SIG-M5 treated with dmso at 0.1 percent for 504 hours (cell line): ENCODE measurements at regions not wholly inside any gene's neighbourhood (a gene's known extent, or its start where the extent isn't known, plus 50 kb on each side); places are given as distances from the start of the nearest gene placed in this dataset.
"Not testable (repeated sequence)": the region's sequence is repeated elsewhere in the genome, so short reads cannot be mapped to it uniquely, and the experiment has no call there.

Source experiments
- DNase-seq: peaks from one replicate; lab custom pipeline; 2025; ENCODE audit not compliant: unreplicated experiment; lab: John Stamatoyannopoulos, UW

DNA sequence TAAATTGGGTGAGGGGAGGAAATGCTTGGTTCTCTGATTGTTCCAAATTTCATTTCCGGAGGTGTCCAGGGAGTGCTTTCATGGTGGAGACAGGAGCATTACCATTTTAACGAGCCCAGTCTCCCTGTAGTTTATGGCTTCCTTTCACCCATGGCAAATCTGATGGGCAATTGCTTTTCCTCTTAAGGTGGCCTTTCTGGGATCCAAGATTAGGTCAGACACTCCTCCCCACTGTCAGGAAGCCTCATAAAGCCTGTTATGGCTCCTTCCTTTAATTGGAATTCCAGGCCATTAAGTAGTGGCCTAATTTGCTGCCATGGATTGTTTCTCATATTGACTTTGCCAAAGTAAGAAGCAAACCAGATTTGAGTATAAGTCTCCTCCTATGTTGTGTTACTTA is 157.8 kb downstream of the PDCD6IP start:
- no peak for DNase-seq

DNA sequence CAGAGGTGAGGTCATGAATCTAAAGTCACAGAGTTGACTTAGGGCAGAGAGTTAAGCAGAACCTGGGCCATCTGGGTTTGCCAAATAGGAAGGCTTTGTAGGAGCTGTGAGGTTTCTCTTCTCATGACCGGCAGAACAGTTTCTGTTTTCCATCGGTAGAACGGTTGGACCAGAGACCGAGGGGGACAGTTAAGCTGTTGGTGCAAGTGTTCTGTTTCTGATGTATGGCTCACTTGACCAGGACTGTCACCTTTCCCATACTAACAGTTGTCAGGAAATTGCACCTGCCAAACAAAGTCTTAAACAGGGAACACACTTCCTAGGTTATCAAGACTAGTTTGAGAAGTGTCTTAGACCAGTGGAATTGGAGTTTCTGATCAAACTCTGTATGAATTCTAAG is 158.3 kb downstream of the PDCD6IP start:
- DNase-seq = no peak

DNA sequence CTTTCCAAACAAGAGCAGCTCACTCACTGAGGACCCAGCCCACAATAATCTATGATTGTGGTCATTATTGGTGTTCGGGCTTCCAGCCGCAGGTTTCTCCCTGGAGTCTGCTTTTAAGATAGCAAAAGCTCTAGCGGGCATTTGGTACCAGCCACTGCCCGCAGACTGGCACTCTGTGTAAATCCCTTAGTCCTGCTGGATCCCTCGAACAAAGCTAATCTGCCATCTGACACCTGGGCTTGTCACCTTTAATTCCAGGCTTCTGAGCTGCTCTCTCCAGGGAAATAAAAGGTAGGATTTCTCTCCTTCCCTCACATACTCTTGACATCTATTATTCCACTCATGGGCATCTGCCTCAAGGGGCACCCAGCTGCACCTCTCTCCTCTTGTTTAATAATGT is 158.7 kb downstream of the PDCD6IP start:
- DNase-seq = no peak

DNA sequence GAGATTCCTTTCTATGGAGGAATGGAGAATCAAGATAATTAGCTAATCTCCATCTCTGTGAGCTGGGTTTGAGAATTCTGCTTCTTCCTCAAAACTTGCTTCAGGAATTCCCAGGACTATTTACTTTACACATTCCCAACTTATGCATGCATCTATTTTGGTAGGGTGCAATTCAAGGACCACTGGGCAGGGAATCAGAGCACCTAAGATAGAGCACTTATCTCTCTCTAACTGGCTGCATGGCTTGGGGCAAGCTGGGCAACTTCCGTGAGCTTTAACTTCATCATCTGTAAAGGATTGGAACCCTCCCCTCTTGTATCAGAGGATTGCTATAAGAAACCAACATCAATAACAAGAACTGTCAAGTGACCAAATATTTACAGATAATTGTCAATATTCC is 160.2 kb downstream of the PDCD6IP start:
- no peak for DNase-seq

DNA sequence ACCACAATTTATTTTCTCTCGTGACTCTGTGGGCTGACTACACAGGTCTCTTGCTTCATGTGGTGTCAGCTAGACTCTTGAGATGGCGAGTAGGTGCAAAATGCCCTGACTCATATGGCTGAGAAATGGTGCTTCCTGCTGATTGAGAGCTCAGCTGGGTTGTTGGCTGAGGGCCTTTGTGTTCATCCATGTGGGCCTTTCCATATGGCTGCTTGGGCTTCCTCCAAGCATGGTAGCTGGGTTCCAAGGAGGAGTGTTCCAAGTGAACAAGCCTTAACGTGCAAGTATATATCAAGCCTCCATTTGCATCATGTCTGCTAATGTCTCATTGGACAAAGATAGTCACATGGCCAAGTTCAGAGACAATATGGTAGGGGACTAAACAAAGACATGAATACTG is 164.0 kb downstream of the PDCD6IP start:
- DNase-seq = no peak

DNA sequence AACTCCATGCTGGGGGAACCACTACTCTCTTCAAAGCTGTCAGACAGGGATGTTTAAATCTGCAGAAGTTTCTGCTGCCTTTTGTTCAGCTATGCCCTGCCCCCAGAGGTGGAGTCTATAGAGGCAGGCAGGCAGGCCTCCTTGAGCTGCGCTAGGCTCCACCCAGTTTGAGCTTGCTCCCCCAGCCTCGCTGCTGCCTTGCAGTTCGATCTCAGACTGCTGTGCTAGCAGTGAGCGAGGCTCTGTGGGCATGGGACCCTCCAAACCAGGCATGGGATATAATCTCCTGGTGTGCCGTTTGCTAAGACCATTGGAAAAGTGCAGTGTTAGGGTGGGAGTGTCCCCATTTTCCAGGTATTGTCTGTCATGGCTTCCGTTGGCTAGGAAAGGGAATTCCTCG is 171.8 kb downstream of the PDCD6IP start:
- DNase-seq = not testable (repeated sequence)

DNA sequence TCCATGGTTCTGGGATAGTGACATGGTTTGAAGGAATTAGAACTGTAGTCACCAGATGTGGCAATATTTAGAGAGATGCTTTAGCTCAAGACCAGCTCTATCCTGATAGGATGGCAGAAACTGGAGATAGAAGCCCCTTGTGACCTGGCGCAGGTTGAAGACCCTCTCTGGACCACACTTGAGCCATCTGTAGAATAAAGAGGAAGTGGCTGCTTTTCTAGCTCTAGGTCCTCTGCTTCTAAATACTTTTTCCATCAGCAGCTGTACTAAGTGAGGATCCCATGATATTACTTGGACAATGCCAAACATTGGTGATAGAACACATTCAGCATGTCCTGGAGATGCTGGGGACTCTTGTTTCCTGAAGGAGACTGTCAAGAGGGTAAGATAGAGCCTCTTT is 172.6 kb downstream of the PDCD6IP start:
- no peak for DNase-seq

DNA sequence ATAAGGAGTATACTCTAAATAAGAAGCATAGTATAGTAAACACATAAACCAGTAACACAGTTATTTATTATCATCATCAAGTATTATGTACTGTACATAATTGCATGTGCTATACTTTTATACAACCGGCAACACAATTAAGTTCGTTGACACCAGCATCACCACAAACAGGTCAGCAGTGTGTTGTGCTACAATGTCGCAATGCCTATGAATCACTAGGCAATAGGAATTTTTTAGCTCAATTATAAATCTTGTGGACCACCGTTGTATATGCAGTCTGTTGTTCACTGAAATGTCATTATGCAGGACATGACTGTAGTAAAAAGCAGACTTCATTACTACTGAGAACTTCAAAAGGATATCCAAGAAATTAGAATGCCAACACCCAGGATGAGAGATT is 177.0 kb downstream of the PDCD6IP start:
- DNase-seq = no peak

DNA sequence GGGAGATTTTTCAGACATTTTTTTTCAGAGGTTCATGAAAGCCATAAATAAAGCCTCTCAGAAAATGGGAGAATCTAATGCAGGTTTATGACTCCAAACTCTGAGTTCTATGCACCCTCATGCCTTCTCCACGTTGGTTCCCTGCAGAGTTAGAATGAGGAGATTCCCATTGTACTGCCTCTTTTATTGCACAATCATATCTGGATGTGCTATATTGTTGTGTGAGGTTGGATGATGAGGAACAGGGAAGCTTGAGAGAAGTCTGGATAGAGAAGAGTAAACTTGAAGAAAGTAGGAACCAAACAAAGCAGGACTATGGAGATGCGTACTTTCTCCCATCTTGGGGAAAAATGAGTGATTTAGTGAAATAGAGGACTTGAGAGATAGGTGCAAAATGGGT is 178.8 kb downstream of the PDCD6IP start:
- no peak for DNase-seq

DNA sequence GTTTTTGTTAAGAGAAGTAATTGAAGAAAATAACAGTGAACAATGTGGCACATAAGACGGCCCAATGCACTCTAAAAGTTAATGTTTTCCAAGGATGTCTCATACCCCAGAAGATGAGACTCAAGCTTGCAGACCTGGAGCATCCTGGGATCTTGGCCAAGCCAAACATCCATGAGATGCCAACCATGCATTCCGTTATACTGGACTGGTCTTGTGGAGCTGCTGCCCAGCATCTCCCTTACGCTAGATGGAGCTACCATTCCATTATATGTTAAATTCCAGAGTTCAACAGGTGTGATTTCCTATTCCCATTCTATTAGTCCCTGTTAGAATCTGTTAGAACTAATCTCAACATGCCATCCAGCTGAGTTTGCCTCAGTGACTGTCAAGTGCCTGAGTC is 181.8 kb downstream of the PDCD6IP start:
- peak; percentile 20 for DNase-seq

DNA sequence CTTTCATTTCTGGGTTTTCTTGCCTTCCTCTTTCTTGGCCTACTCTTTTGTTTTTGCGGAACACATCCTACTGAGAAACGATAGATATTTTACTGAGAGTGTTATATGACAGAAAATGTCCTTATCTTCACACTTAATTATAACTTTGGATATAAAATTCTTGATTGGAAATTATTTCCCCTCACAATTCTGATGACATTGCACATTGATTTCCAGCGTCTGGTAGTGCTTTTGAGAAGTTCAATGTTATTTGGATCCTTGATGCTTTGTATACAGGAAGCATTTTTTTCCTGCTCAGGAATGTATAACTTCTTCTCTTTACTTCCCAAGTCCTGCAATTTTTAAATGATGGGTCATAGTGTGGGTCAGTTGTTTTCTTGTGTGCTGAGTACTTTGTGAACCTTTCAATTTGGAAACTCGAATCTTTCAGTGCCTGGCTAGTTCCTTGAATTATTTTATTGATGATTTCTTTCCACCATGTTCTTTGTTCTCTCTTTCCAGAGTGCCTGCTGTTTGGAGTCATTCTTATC is 183.9 kb downstream of the PDCD6IP start:
- DNase-seq = no peak

DNA sequence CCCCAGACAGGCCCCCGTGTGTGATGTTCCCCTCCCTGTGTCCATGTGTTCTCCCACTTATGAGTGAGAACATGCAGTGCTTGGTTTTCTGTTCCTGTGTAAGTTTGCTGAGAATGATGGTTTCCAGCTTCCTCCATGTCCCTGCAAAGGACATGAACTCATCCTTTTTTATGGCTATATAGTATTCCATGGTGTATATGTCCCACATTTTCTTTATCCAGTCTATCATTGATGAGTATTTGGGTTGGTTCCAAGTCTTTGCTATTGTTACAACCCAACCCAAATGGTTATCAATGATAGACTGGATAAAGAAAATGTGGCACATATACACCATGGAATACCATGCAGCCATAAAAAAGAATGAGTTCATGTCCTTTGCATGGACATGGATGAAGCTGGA is 184.5 kb downstream of the PDCD6IP start:
- not testable (repeated sequence) for DNase-seq

DNA sequence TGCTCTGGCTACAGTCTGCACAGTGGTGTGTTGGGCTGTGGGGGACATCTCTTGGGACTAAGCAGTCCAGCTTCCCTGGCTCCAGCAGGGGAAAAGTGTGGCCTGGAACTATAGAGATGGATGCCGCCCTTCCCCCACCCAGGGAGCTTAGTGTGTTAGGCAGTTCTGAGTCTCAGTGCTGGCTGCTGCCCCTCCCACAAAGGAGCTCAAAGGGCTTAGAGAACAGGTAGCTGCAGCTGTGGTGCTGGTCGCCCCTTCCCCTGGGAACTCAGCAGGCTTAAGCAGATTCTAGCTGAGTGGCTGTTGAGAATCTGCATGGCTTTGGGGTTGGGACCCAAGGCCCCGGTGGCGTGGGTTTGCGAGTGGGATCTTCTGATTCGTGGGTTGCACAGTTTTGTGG is 190.8 kb downstream of the PDCD6IP start:
- no peak for DNase-seq

DNA sequence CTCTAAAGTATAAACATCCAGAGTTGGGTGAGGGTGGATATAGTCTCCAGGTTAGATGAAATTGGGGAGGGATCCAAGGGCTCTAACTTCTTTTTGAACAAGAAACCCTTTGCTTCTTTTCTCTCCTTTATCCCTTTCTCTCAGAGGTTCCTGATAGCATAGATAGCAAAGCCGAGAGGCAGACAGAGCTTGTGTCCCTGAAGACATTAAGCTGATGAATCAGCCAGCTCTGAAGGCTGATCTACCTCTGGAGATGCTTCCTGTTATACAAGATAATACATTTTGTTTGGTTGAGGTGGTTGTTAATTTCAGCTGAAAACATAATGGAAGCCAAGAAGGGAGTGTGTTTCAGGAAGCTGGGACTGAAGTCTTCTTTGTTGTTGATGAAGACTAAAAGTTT is 193.2 kb downstream of the PDCD6IP start:
- DNase-seq = no peak

DNA sequence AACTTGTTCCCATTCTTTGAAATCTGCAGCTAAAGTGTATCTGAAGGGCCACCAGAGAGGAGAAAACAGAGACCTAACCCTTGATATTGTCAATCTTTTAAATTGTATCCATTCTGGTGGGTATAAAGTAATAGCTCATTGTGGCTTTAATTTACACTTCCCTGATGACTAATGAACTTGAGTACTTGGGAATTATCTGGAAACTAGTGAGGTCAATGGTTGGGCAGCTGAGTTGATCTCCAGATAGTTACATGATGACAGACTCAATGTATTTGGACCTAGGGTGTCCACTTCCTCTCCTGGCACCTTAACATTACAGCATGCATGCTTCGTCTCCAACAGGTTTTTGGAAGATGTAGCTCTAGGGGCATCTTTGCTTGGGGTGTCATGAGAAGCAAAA is 195.2 kb downstream of the PDCD6IP start:
- DNase-seq = no peak

DNA sequence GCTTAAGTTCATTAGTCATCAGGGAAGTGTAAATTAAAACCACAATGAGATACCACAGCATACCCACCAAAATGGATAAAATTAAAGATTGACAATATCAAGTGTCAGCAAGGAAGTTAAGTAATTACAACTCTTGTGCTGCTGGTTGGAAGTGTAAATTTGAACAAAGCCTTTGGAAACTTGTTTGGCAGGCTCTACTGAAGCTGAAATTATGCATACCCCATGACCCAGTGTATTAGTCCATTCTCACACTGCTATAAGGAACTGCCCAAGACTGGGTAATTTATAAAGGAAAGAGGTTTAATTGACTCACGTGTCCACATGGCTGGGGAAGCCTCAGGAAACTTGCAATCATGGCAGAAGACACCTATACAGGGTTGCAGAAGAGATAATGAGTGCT is 196.1 kb downstream of the PDCD6IP start:
- no peak for DNase-seq

DNA sequence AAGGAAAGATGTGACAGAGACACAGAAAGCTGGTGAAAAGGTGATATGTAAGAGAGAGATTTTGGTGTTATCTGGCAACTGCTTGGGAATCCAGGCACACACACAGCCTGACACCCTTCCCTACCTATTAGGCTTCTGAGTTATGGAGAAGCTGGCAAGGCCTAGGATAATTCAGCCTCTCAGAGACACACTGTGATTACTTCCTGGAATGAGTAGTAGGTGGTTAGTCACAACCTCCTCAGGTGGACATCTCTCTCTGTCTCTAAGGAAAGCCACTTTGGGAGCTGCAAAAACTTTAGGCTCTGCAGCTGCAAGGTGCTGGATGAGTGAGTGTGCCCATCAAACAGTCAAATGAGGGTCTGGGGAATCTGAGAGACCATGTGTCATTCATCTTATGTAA is 201.9 kb downstream of the PDCD6IP start:
- DNase-seq = no peak

DNA sequence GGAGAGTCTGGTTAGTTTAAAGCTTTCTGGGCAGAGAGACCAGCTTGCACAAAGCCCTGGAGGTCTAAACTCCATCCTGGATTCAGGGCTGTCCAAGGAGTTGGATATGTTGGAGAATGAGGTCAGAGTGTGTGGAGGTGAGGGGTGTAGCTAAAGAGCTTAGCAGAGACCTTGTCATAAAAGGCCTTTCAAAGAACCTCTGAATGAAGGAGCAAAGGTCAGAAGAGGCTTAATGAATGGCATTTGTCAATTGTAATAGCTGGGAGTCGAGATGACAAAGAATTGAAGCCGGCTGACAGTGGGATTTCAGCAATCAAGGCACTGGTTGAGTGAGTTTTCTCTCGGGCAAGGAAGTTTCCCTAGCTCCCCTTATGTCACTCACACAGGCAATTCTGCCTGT is 202.6 kb downstream of the PDCD6IP start:
- DNase-seq = no peak

DNA sequence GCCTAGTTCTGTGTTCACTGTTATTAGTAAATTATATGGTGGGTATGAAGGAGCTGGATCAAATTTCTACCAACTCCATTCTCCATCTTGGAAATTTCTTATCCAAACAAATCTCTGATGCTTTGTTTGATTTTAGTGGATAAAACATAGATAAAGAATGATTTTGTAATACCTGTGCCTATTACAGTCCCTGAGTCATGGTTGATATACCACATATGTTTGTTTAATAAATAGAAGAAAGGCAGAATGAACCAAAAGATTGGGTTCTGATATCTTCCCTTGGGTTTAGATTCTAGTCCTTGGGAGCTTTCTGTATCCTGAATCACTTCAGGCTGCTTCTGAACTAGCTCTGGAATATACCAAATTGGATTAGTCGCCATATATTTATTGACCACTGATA is 203.6 kb downstream of the PDCD6IP start:
- no peak for DNase-seq

DNA sequence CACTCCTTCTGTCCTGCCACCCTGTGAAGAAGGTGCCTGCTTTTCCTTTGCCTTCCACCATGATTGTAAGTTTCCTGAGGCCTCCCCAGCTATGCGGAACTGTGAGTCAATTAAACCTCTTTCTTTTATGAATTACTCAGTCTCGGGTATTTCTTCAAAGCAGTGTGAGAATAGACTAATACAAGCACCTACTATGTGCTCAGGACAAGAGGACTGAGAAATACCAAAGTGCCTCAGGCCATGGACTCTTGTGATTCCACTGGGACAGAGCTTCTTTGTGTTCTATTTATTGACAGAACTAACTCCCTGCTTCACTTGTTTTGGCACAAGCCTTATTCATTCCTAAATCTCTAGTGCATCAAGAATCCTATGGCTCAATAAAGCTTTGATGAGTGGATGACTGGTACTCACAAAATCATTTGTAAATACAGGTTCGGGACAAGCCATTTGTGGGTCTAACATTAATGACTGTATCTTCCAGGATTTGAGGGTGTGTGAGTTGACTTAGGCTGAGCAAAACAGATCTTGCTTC is 204.2 kb downstream of the PDCD6IP start:
- DNase-seq = no peak

DNA sequence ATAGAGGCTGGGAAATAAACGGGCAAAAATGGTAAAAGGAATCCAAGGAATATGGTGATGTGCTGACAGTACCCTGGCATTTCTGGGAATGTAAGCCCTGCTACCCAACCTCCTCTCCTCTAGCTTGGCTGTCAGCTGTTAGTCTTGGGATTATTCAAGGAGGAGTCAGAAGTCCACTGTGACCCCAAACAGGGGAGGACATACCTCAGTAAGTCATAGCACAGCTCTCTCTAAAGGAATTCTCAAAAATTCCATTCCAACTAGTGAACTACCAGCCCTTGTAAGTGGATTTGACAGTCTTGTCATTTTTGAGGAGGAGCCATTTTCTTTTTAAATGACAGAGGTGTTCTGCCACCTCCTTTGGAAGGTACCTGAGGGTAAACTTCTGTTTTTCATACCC is 207.5 kb downstream of the PDCD6IP start:
- DNase-seq = no peak

DNA sequence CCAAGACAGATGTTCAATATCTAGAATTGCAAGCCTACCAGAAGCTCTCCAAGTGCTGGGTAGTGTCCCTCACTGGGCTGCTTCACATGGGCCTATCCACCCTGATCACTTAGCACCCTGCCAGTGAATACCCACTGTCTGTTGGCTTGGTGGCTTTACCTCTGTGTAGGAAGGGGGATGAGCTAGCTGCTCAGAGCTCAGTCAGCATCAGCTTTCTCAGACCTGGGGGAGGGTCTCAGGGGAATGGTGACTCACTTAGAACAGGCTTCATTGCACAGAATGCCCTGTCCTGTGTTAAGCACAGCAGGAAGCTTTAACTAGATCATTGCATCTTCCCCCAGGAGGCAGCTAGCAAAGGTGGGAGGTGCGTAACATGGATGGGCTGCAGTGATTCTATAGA is 209.8 kb downstream of the PDCD6IP start:
- no peak for DNase-seq
